Stimulated activated CD8-positive, alpha-beta memory T cell treated with anti-CD3 and anti-CD28 coated beads, Interleukin-2, amount 100 ng/mL, for 48 hours (primary cell): ENCODE measurements at regions not wholly inside any gene's neighbourhood (a gene's known extent, or its start where the extent isn't known, plus 50 kb on each side); places are given as distances from the start of the nearest gene placed in this dataset.
"Not testable (repeated sequence)": the region's sequence is repeated elsewhere in the genome, so short reads cannot be mapped to it uniquely, and the experiment has no call there.

Experiments
- DNase-seq, 2 donors: peaks; one replicate each; pipeline ENCODE4 v3.0.0-alpha.2; 2020; ENCODE audit warnings: low read depth in 2 of 2

DNA sequence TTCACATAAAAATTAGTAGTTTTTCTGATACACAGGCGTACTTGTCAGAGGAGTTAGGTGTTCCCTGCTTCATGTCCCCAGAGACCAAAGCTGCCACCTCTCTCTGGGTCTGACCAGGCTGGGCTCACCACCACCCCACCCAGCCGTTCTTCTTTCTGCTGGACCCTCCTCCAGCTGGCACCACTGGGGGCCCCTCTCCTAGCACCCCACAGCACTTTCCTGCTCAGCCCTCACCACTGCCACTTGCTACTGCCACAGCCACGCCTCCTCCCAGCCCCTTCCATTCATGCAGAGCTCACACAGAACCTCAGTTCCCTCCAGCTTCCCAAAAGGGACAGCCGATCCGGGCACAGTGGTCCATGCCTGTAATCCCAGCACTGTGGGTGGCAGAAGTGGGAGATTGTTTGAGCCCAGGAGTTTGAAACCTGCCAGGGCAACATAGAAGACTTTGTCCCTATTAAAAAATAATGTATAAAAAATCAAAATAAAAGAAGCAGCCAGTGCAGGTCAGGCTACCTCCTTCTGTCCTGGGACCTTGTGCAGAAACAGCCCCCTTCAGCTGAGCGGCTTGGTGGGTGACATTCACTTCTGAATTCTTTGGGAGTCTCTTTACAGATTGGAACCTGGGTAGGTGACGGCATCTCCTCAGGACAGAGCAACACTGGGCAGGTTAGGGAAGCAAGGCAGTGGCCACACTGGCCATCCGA is 208.3 kb downstream of the TOMM20 start:
- DNase-seq = no peak

DNA sequence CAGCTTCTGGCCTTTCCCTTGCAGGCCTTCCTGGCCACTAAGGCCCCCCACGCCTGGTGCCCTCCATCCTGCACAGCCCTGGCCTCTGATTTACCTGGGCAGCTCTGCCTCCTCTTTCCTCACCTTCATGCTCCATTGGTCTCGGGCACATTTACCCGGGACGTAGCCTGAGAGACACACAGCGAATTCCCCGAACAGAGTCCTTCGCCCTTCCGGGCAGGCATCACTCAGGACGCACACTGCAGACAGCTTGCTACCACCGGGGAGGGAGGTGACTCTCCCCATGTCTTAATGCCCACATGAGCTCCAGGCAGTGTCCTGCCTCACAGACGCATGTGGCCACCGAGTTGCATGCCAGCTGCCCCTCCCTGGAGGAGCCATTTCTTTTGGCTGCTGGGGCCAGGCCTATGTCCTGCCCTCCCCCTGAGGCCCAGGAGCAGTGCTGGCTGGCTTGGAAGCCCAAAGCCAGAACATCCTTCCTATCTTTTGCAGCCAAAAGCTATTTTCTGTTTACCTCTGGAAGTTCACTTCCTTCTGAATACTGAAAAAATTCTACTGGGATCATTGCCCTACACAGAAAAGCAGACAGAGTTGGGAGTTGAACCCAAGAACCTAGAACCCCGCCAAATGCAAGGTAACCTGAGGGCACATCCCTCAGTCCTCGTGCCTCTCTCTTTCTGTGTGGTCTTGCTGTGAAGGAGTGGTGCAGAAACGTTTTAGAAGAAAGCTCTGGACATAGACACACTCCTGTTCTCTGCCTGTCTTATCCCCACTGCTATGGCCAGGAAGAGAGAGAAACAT is 209.5 kb downstream of the TOMM20 start:
- no peak for DNase-seq

DNA sequence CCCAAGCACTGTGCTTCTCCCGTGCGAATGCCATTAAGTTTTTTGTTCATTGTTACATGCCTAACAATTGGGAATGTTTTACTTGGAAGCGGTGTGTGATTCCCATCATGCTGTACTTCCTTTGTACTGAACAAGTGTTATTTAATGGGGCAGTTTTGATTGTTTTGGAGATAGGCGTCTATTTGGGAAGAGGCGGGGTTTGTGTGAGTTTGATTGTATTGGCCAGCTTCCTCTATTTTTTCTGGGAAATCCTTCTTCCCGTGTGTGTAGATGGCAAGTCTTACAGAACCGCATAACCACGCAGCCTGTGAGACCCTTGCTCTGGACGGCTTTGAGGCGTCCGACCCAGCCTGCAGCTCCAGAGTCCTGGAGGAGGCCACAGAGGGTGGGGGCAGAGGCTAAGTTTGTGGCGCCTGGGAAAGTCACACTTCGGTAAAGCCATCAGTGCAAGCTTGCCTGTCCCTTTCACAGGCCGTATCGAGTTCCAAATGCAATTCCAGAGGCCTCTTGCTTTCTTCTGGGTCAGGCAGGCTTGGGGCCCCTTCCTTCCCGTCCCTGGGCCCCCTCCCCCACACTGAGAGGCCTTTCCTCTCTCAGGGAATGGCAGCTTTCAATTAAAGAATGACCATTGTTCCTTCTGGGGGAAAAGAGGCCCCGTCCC is 210.3 kb downstream of the TOMM20 start:
- DNase-seq = no peak

DNA sequence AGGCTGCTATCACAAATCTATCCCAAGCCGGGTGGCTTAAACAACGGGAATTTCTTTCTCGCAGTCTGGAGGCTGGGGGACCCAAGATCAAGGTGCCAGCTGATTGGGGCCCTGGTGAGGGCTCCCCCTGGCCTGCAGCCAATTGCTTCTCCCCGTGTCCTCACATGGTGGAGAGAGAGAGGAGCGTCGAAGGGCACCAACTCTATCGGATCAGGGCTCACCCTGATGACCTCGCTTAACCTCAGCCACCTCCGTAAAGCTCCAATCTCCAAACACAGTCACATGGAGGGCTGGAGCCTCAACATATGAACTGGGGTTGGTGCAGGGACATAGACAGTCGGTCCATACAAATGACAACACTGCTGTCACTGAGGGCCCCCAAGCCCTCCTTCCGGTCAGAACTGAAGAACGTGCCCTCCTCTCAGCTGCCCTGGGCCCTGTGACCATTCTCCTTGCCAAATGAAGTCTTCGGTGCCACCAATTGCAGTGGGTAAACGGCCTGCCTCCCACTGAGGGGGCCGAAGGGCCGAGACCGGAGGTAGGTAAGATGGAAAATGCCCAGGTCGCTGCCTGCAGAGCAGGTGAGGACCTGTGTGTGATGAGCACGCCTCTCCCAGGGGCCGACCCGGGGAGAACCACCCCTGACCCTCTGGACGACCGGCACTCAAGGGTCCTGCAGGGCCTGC is 211.0 kb downstream of the TOMM20 start:
- DNase-seq = no peak

DNA sequence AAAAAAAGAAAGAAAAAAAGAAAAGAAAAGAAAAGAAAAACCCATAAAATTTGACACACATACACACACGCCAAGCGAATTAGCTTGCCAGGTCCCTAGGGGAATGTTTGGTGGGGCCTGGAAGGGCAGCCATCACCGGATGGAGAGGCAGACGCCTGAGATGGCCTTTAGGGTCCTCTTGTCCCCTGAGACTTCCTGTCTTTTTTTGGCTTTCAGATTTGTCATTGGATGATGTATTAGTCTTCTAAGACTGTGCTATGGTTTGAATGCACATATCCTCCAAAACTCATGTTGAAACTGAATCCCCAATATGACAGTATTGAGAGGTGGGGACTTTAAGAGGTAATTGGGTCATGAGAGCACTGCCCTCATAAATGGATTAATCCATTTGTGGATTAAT is 211.8 kb downstream of the TOMM20 start:
- no peak for DNase-seq

DNA sequence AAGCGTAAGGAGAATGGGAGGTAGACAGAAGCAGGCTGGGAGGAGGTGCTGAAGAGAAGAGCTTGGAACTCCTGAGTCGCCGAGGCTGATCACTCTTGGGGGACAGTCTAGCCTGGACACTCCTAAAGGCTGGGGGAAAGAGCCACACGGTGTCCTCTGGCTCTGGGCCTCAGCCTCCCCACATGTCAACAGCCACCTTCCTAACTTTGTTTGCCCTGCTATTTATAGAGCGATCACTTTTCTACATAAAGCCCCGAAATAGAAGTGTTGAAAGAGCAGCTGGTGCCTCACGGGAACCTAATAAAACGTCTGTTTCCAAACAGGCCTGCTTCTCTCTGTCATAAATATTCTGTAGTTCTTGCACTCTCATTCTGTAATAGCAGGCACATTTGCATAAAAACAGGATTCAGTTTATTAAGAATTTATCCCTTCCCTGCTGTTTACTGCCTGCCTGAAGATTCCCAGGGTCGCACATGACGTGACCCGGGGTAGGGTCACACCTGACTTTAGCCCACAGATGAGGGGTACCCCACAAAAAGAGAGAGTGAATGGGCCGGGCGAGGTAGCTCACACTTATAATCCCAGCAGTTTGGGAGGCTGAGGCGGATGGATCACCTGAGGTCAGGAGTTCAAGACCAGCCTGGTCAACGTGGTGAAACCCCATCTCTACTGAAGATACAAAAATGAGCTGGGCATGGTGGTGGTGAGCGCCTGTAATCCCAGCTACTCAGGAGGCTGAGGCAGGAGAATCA is 212.5 kb downstream of the TOMM20 start:
- DNase-seq = no peak

DNA sequence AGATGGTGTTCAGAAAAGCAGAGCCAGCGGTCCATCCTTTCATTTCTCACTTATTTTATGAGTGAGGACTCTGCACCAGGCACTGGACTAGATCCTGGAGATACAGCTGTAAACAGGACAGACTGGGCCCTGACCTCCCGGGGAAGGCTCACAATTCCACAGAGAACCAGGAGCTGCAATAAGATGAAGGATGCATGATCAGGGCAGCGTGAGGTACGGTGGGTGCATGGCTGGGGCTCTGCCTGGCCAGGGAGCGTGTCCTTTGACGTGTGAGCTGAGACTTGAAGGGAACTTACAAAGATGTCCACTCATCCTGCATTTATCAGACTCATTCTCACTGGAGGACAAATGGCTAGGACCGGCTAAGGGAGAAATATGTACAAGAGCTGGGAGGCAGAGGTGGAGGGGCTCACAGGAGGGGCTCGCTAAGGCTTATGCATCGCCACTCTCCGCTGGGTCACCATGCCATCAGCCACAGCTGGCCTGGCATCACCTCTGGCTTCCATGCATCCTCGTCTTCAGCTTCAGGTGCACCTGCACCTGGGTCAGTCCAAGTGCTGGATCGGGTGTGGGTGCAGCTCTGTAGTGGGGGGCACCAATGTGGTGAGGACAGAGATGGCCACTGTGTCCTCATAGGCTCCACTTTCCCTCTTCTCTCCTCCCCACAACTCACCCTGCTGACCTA is 213.9 kb downstream of the TOMM20 start:
- no peak for DNase-seq

DNA sequence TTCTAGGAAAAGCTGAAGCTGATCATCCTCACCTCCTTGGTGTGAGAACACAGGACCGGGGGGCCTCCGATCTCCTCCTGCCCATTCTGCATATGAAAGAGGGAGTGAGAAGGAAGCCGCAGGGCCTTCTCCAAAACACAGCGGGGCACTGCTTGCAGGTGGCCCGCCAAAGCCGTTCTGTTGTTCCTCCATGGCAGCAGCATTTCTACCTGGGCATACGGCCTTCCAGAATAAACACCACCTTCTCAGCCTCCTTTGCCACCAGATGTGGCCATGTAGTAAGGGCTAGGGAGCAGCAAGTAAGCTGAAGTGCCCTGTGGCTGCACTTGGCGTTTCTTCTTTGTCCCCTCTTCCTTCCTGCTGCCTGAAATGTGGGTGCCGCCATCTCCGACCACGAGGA is 214.9 kb downstream of the TOMM20 start:
- DNase-seq = no peak

DNA sequence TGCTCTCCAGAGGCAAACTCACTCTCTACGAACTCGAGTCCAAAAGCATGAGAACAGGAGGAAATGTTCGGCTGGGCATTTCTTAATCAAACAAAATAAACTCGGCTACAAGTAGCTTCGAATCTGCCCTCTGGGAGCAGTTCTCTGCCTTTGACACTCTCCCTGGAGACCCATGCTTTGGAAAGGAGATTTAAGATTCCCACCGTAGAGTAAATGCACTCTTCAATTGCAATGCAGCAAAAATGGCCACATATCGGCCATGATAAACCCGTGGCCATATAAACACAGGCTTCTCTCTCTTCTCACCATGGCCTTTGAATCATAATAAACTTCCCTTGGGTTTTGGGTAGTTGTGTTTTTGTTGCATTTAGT is 215.4 kb downstream of the TOMM20 start:
- DNase-seq = no peak

DNA sequence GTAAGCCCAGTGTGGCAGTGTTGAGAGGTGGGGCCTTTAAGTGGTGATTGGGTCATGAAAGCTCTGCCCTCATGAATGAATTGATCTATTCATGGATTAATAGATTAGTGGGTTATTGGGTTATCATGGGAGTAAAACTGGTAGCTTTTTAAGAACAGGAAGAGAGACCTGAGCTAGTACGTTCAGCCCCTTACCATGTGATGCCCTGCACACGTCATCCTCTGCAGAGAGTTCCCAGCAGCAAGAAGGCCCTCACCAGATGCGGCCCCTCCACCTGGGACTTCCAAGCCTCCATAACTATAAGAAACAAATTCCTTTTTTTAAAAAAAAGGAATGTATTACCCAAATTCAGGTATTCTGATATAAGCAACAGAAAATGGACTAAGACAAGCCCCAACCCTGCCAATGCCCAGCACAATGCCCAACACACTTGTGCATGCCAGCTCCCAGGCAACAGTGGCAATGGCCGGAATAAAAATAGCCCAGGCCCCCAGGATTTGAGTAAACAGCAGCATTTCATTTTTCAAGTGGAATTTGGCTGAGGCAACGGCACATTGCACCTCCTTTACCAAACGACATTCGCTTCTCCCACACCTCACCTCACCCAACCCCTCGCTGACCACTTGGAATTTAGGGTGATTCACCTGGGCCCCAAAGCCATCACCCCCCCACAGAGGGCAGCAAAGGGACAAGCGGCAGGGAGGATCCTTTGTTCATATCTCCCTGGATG is 215.9 kb downstream of the TOMM20 start:
- DNase-seq = no peak

DNA sequence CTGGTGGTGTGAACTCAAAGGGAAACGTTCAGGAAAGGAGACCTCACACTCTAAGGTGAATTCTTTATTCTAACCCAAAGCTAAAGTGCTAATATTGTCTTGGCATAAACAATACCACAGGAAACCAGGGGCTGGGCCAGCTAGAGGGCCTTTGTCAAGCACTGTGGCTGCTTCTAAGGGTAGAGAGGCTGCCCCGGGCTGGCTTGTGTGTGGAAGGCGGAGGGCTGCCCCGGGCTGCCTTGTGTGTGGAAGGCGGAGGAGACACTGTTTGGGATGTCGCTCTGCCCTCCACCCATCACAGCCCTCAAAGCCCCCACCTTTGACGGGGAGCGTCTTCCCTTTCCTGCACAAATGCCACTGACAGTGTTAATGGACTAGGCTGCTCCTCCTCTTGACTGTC is 216.8 kb downstream of the TOMM20 start:
- no peak for DNase-seq

DNA sequence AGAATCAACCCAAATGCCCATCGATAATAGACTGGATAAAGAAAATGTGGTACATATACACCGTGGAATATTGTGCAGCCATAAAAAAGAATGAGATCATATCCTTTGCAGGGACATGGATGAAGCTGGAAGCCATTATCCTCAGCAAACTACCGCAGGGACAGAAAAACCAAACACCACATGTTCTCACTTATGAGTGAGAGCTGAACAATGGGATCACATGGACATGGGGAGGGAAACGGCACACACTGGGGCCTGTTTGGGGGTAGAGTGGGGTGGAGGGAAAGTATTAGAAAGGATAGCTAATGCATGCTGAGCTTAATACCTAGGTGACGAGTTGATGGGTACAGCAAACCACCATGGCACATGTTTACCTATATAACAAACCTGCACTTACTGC is 217.5 kb downstream of the TOMM20 start:
- not testable (repeated sequence) for DNase-seq

DNA sequence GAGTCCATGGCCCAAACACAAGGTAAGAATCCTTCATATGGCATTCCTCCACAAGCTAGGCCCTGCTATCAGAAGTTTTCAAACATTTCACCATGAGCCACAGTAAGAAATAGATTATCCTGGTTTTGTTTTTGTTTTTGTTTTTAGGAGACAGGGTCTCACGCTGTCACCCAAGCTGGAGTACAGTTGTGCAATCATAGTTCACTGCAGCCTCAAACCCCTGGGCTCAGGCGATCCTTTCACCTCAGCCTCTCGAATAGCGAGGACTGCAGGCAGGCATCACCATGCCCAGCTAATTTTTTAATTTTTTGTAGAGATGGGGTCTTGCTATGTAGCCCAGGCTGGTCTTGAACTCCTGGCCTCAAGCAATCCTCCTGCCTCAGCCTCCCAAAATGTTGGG is 218.8 kb downstream of the TOMM20 start:
- no peak for DNase-seq

DNA sequence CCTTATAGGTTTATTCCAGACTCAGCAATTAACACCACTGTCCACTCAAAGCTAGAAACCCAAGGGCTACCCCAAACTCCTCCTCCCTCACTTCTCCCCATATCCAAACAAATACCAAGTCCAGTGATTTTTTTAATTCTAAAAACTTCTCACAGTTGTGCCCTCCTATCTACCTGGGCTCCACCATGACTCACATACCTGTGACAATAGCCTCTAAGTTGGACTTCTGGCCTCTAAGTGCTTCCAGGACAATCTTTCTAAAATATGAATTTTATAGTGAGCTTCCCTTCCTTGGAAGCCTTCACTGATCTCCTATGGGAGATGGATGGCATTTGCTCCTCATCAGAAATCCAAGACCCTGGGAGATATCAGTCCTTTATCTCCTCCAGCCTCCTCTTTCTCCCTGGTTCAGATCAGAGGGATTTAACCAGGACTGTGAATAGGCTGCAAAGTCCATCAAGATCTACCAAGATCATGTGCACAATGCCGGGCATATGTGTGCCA is 219.3 kb downstream of the TOMM20 start:
- no peak for DNase-seq

DNA sequence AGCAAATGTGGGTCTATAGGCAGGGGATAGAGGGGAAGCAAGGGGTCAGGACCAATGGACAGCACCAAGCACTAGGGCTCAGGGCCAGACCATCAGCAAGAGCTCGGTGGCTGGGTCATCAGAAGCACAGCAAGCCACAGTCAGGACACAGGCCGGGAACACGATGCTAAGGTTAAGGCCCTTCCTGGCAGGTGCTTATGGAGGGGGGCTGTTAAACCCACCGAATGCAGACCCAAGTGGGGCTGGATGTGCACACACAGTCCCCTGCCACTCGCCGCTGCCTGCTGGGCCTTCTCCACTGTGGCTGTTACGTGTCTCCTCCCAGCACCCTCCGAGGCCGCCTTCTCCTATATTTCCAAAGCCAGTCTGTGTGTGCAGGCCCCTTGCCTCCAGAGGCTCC is 220.1 kb downstream of the TOMM20 start:
- DNase-seq = no peak

DNA sequence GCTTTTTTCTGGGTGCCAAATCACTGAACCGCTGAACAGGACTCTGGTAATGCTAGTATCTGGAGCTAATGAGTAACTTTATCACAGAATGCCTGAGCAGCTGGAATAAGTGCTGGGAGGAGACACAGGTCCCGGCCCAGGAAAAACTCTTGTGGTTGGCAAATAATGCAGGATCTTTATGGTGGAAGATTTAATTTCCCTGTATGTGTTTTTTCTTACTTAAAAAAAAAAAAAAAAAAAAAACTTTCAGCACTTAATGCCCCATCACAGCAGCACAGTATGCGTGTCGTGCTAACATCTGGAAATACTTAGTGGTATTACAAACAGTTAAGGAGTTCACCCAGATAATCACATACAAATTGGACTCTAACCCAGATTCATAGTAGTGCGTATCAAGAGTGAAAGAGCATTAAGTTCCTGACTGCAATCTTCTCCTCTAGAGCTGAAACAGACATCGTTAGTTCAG is 220.7 kb downstream of the TOMM20 start:
- no peak for DNase-seq

DNA sequence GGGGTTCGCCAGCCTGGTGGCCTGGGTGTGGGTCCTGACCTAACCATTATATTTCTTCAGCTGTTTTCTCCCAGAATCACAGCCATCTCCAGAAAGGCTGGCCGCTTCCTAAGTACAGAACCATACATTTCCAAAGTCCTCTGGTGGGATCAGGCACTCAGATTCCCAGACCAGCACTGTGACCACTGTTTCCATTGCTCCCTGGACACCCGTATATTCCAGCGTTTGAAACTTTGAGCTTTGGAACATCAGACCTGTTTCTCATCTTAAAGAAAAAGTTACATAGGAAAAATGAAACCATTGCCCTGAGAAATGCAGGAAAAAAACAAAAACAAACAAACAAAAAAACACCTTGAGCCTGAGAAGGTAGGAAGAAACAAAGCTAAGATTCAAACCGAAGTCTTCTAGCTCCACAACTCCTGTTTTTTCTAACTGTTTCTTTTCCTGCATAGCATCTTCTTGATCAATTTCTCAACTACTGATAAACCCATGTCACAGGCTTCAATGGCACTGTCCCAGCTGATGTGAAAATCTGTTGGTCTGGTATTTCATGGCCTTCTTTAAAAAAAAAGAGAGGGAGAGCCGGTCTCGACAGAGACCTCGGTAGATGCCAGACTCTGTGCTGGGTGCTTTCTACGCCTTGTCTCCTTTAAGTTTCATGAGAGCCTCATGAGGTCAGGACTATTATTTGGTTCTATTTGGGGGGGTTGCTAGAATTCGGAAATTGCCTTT is 221.3 kb downstream of the TOMM20 start:
- DNase-seq = no peak

DNA sequence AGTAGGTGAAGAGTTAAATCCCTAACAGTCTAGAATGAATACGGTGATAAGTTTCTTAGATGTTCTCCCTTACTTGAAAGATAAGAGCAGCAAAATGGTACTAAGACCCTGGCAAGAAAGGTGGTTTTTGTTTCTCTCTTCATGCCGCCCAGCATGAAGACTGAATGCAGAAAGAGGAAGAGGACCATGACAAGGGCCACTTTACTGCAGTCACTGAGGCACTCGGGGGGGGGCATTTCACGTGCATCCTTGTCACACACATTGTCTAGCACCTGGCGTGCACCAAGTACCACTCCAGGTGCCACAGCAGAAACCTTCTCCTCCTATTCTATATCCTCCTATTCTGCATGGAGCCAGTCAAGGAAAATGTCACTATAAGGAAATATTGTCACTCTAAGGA is 222.0 kb downstream of the TOMM20 start:
- DNase-seq = no peak

DNA sequence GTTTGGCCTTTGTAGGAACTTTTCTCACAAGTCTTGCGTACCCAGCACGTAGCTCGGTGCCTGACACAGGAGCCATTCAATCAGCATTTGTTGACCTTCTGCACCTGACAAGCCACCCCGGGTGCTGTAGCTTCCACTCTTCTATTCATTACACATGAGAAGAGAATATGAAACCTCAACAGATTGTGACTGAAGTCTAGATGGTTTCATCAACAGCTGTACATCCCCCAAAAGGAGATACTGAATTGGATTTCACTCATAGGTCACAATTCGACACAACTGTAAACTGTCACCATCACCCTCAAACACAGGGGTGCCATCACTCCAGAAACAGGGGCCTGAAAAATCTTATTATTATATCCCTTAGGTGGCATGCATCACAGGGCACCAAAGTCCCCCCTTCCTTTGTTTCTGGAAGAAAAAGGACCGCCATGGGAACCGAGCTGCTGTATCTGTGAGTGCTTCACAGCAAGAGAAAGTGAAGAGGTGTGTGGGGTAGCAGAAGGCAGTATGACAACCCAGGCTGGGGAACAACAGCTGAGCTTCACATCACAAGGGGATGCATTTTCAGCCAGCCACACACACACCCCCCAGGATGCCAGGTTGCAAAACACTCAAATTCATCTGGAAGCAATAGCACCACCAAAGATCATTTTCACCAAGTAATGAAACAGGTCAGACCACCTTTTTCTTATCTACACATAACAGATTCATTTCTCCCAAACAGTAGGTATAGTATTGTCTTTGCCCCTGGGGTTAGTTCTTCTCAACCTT is 225.7 kb downstream of the TOMM20 start:
- no peak for DNase-seq
